ENCODE measurements at regions not wholly inside any gene's neighbourhood (a gene's known extent, or its start where the extent isn't known, plus 50 kb on each side); places are given as distances from the start of the nearest gene placed in this dataset.

DNA sequence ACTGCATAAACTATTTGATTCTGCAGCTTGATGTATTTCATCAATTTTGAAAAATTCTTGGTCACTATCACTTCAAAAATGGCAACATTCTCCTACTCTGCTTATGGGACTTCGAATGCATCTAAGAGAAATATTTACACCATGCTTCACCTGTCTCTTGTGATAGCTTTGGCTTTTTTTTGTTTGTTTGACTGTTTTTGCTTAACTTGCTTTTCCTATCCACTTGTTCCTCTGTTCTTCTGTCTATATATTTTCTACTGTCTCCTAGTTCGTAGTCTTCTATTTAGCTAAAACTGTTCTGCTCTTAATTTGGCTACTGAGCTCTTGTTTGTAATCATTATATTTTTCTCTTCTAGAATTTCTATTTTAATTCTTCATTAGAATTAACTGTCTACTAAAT, 94.4 kb downstream of the INHBA start:
- no peak for DNase-seq
- Histone ChIP-seq H2AFZ (ENCODE audit: insufficient read depth, low read depth, low read length, poor library complexity, severe bottlenecking) (no peak overlapping the region), H4K20me1 (ENCODE audit: control insufficient read depth, insufficient read depth, low read length, poor library complexity, severe bottlenecking) (no peaks in the 10 kb centered on the region), H3K27me3 (replicated peaks in 1 of 4; ENCODE audit: control extremely low read depth in 1 of 4, control insufficient read depth in 3 of 4, insufficient read depth in 4 of 4, low read length in 3 of 4) (no peaks in the 10 kb centered on the region), H3K4me1 (ENCODE audit: control insufficient read depth in 2 of 2, insufficient read depth in 2 of 2, low read length in 2 of 2) (no peaks in the 10 kb centered on the region), H3K36me3 (replicated peaks in 1 of 2; ENCODE audit: control extremely low read depth in 1 of 2, control insufficient read depth in 1 of 2, extremely low read depth in 1 of 2, insufficient read depth in 2 of 2, low read length in 1 of 2) (no peaks in the 10 kb centered on the region), H3K4me2 (replicated peaks; ENCODE audit: low read depth, low read length, poor library complexity, severe bottlenecking) (no peak overlapping the region), H3K27ac (ENCODE audit: low read length in 2 of 2) (no peak overlapping the region), H3K79me2 (ENCODE audit: control insufficient read depth, insufficient read depth, low read length) (no peaks in the 10 kb centered on the region), H3K4me3 (ENCODE audit: control extremely low read depth in 1 of 5, extremely low read depth in 1 of 5, insufficient read depth in 1 of 5, low read depth in 2 of 5, low read length in 4 of 5) (no peak overlapping the region), H3K9ac (ENCODE audit: low read length) (no peak overlapping the region), H3K9me3 (ENCODE audit: control extremely low read depth in 1 of 3, control insufficient read depth in 2 of 3, insufficient read depth in 1 of 3, low read length in 2 of 3) (peaks cover 0 to 3% (median 0%) of the 10 kb centered on the region in 3 donors)
- Mint-ChIP-seq H3K4me1 (no peaks in the 10 kb centered on the region), H3K27ac (no peak overlapping the region), H3K27me3 (peaks cover 3% of the 10 kb centered on the region), H3K9me3 (ENCODE audit: insufficient read depth) (no peaks in the 10 kb centered on the region), H3K4me3 (no peak overlapping the region)
- no CpG with 5 or more reads among the region's 2 CpGs for WGBS (ENCODE audit: insufficient coverage)
- CTCF ChIA-PET, result no interaction called here
- intact Hi-C loops (cut with micrococcal nuclease), result no loop called here
- no peak for ATAC-seq (ENCODE audit: low read depth)
- TF ChIP-seq CTCF (IDR thresholded peaks at IDR 0.05), result no peak
- no peak for TF ChIP-seq EZH2 (IDR thresholded peaks at IDR 0.05; ENCODE audit: borderline replicate concordance, insufficient read depth, low read depth, low read length, poor library complexity, severe bottlenecking)
- POLR2A ChIA-PET, result no interaction called here

- WGBS (ENCODE audit: insufficient coverage), result no CpG with 5 or more reads among the region's 1 CpG
- TF ChIP-seq CTCF (IDR thresholded peaks at IDR 0.05) (no peak), EZH2 (IDR thresholded peaks at IDR 0.05; ENCODE audit: borderline replicate concordance, insufficient read depth, low read depth, low read length, poor library complexity, severe bottlenecking) (no peak)
- ATAC-seq (ENCODE audit: low read depth) (no peak), DNase-seq (no peak)
- no peaks in the 10 kb centered on the region for H3K79me2 ChIP-seq (ENCODE audit: control insufficient read depth, insufficient read depth, low read length)
- H3K4me3 Mint-ChIP-seq, result no peak overlapping the region
- no peaks in the 10 kb centered on the region for H4K20me1 ChIP-seq (ENCODE audit: control insufficient read depth, insufficient read depth, low read length, poor library complexity, severe bottlenecking)
- H3K9ac ChIP-seq (ENCODE audit: low read length), result no peak overlapping the region
- H3K4me2 ChIP-seq (replicated peaks; ENCODE audit: low read depth, low read length, poor library complexity, severe bottlenecking), result no peak overlapping the region
- ChIA-PET POLR2A (no interaction called here), CTCF (no interaction called here)
- peaks cover 0 to 3% (median 0%) of the 10 kb centered on the region in 3 donors for H3K9me3 ChIP-seq (ENCODE audit: control extremely low read depth in 1 of 3, control insufficient read depth in 2 of 3, insufficient read depth in 1 of 3, low read length in 2 of 3)
- no peak overlapping the region for H3K27ac ChIP-seq (ENCODE audit: low read length in 2 of 2)
- H3K27ac Mint-ChIP-seq, result no peak overlapping the region
- no peak overlapping the region for H2AFZ ChIP-seq (ENCODE audit: insufficient read depth, low read depth, low read length, poor library complexity, severe bottlenecking)
- no peaks in the 10 kb centered on the region for H3K36me3 ChIP-seq (replicated peaks in 1 of 2; ENCODE audit: control extremely low read depth in 1 of 2, control insufficient read depth in 1 of 2, extremely low read depth in 1 of 2, insufficient read depth in 2 of 2, low read length in 1 of 2)
- no peaks in the 10 kb centered on the region for H3K9me3 Mint-ChIP-seq (ENCODE audit: insufficient read depth)
- H3K4me1 Mint-ChIP-seq, result no peaks in the 10 kb centered on the region
- intact Hi-C loops (cut with micrococcal nuclease), result no loop called here
- H3K4me1 ChIP-seq (ENCODE audit: control insufficient read depth in 2 of 2, insufficient read depth in 2 of 2, low read length in 2 of 2), result no peaks in the 10 kb centered on the region
- no peaks in the 10 kb centered on the region for H3K27me3 ChIP-seq (replicated peaks in 1 of 4; ENCODE audit: control extremely low read depth in 1 of 4, control insufficient read depth in 3 of 4, insufficient read depth in 4 of 4, low read length in 3 of 4)
- no peaks in the 10 kb centered on the region for H3K27me3 Mint-ChIP-seq
- H3K4me3 ChIP-seq (ENCODE audit: control extremely low read depth in 1 of 5, extremely low read depth in 1 of 5, insufficient read depth in 1 of 5, low read depth in 2 of 5, low read length in 4 of 5), result no peak overlapping the region
Measured at GRCh38 chr7:41603985-41604384, 98.9 kb downstream of the INHBA start.
